ENCODE measurements at regions not wholly inside any gene's neighbourhood (a gene's known extent, or its start where the extent isn't known, plus 50 kb on each side); places are given as distances from the start of the nearest gene placed in this dataset.
"Not testable (repeated sequence)": the region's sequence is repeated elsewhere in the genome, so short reads cannot be mapped to it uniquely, and the experiment has no call there.

DNA sequence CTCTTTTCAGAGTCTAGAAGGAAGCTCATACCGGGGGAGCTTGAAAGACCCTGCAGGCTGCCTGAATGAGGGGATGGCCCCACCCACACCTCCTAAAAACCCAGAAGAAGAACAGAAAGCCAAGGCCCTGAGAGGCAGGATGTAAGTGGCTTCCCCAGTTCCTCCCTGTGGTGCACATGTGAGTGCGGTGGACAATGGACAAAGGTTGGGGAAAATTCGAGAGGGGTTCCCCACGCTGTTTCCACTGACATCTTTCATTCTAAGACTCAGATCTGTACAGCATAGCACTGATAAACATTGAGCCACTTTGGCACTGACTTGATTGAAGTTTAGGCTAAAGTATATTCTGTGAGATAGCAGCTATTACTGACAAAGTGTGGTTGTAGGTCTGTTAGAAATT is 79.5 kb upstream of the UMPS start:
- H3K9me3 ChIP-seq (ENCODE audit: insufficient read depth, low read depth, low read length) = no peaks in the 10 kb centered on the region
- no peaks in the 10 kb centered on the region for H4K20me1 ChIP-seq (ENCODE audit: insufficient read depth, low read length, poor library complexity, severe bottlenecking)
- no peaks in the 10 kb centered on the region for H3K36me3 ChIP-seq (ENCODE audit: insufficient read depth, low read length)
- peaks cover 36% of the 10 kb centered on the region for H3K4me1 ChIP-seq (ENCODE audit: insufficient read depth, low read length, poor library complexity, severe bottlenecking)
- TF ChIP-seq EZH2phosphoT487 (IDR thresholded peaks at IDR 0.05; ENCODE audit: borderline replicate concordance) = no peak
- TF ChIP-seq, protein P1, sequence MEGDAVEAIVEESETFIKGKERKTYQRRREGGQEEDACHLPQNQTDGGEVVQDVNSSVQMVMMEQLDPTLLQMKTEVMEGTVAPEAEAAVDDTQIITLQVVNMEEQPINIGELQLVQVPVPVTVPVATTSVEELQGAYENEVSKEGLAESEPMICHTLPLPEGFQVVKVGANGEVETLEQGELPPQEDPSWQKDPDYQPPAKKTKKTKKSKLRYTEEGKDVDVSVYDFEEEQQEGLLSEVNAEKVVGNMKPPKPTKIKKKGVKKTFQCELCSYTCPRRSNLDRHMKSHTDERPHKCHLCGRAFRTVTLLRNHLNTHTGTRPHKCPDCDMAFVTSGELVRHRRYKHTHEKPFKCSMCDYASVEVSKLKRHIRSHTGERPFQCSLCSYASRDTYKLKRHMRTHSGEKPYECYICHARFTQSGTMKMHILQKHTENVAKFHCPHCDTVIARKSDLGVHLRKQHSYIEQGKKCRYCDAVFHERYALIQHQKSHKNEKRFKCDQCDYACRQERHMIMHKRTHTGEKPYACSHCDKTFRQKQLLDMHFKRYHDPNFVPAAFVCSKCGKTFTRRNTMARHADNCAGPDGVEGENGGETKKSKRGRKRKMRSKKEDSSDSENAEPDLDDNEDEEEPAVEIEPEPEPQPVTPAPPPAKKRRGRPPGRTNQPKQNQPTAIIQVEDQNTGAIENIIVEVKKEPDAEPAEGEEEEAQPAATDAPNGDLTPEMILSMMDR (conservative IDR thresholded peaks at IDR 0.05; ENCODE audit: low read length) = no peak
- H3F3A ChIP-seq (ENCODE audit: low read depth) = no peaks in the 10 kb centered on the region
- H3K9me2 ChIP-seq (replicated peaks; ENCODE audit: low read depth, low read length) = no peaks in the 10 kb centered on the region
- H3K27me3 ChIP-seq (ENCODE audit: insufficient read depth, low read length, poor library complexity, severe bottlenecking) = no peaks in the 10 kb centered on the region
- no peak overlapping the region for H3K9ac ChIP-seq (ENCODE audit: low read depth, low read length, poor library complexity, severe bottlenecking)
- no peaks in the 10 kb centered on the region for H3K79me2 ChIP-seq (ENCODE audit: insufficient read depth, low read length)
- H3K4me2 ChIP-seq (ENCODE audit: low read depth, low read length, poor library complexity, severe bottlenecking) = peak overlapping the region; percentile 15
- H3K4me3 ChIP-seq (ENCODE audit: low read length, poor library complexity, severe bottlenecking) = no peak overlapping the region
- peak overlapping the region; percentile 62; the same call in 1 of the 2 replicates for H2AFZ ChIP-seq (ENCODE audit: low read length)

DNA sequence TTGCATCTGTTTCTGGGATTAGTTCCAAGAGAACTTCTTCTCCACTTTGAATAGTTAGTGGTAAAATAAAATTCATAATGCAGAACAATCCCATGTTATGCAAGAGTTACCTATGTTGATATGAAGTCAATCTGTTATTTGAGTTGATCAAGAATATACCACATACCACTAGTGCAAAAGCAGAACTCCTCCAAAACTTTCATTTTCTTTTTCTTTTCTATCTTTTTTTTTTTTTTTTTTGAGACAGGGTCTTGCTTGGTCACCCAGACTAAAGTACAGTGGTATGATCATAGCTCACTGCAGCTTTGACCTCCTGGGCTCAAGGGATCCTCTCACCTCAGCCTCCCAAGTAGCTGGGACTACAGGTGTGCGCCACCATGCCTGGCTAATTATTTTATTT is 78.8 kb upstream of the UMPS start:
- H4K20me1 ChIP-seq (ENCODE audit: insufficient read depth, low read length, poor library complexity, severe bottlenecking); H3K4me2 ChIP-seq (ENCODE audit: low read depth, low read length, poor library complexity, severe bottlenecking); H3K27me3 ChIP-seq (ENCODE audit: insufficient read depth, low read length, poor library complexity, severe bottlenecking); H3K36me3 ChIP-seq (ENCODE audit: insufficient read depth, low read length); H3K9me2 ChIP-seq (replicated peaks; ENCODE audit: low read depth, low read length); H3K79me2 ChIP-seq (ENCODE audit: insufficient read depth, low read length); H2AFZ ChIP-seq (ENCODE audit: low read length); H3K4me3 ChIP-seq (ENCODE audit: low read length, poor library complexity, severe bottlenecking); H3K9me3 ChIP-seq (ENCODE audit: insufficient read depth, low read depth, low read length); H3F3A ChIP-seq (ENCODE audit: low read depth); H3K9ac ChIP-seq (ENCODE audit: low read depth, low read length, poor library complexity, severe bottlenecking): not testable (repeated sequence)
- H3K4me1 ChIP-seq (ENCODE audit: insufficient read depth, low read length, poor library complexity, severe bottlenecking) = peaks cover 36% of the 10 kb centered on the region

DNA sequence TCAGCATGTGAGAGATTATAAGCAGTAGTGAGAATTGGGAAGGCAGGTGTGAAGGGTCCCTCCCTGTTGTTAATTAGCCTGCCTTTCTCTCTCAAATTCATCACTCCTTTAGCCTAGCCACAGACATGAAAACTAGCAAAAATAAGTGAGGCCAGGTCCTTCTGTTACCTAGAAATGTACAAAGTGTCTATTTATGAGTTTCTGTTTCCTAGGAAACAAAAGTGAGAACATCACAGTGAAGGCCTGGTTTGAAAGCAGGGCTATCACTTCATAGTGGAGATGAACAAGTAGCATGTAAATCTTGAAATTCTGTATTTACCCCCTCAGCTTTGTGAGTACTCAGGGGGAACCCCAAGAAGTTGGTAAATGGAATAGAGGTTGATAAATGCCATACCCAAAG is 78.2 kb upstream of the UMPS start:
- H3K36me3 ChIP-seq (ENCODE audit: insufficient read depth, low read length) = no peaks in the 10 kb centered on the region
- peaks cover 40% of the 10 kb centered on the region for H3K4me1 ChIP-seq (ENCODE audit: insufficient read depth, low read length, poor library complexity, severe bottlenecking)
- H3K27me3 ChIP-seq (ENCODE audit: insufficient read depth, low read length, poor library complexity, severe bottlenecking) = no peaks in the 10 kb centered on the region
- no peak overlapping the region for H3K4me2 ChIP-seq (ENCODE audit: low read depth, low read length, poor library complexity, severe bottlenecking)
- H3K4me3 ChIP-seq (ENCODE audit: low read length, poor library complexity, severe bottlenecking) = no peak overlapping the region
- H3K9ac ChIP-seq (ENCODE audit: low read depth, low read length, poor library complexity, severe bottlenecking) = no peak overlapping the region
- no peaks in the 10 kb centered on the region for H3K9me3 ChIP-seq (ENCODE audit: insufficient read depth, low read depth, low read length)
- TF ChIP-seq, protein P1 (conservative IDR thresholded peaks at IDR 0.05; ENCODE audit: low read length) = no peak
- no peak for TF ChIP-seq EZH2phosphoT487 (IDR thresholded peaks at IDR 0.05; ENCODE audit: borderline replicate concordance)
- no peaks in the 10 kb centered on the region for H3K79me2 ChIP-seq (ENCODE audit: insufficient read depth, low read length)
- H3K9me2 ChIP-seq (replicated peaks; ENCODE audit: low read depth, low read length) = no peaks in the 10 kb centered on the region
- H2AFZ ChIP-seq (ENCODE audit: low read length) = no peak overlapping the region
- H3F3A ChIP-seq (ENCODE audit: low read depth) = no peaks in the 10 kb centered on the region
- no peaks in the 10 kb centered on the region for H4K20me1 ChIP-seq (ENCODE audit: insufficient read depth, low read length, poor library complexity, severe bottlenecking)

DNA sequence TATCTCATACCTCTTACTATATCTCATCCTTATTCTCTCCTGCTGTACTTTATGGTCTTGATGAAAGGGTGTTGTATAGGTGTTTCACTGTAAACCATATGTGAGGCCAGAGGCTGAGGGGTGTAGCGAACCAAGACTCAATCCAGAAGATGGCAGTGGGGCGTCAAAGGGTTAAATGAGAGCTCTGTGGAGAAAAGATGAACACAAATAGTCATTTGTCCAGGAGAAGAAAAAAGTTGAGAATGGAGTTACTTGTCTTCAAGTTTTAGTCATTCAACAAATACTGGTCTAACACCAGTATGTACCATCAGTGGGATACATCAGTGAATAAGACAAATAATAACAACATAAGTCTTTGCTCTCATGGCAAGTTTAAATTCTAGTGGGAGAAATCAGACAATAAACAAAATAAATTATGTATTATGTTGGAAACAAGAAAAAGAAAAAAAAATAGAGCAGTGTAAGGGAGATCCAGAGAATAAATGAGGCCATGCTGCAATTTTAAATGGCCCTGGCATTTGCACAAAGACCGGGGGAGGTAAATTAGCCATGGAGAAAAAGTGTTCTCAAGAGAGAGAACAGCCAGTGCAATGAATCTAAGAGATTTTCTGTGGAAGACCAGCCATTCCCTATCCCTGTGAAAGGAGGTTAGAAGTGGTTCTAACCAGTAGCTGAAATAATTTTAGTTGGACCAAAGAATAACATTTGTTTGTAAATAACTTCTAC is 77.0 kb upstream of the UMPS start:
- H3K79me2 ChIP-seq (ENCODE audit: insufficient read depth, low read length) = no peaks in the 10 kb centered on the region
- no peaks in the 10 kb centered on the region for H3K9me2 ChIP-seq (replicated peaks; ENCODE audit: low read depth, low read length)
- H3K4me3 ChIP-seq (ENCODE audit: low read length, poor library complexity, severe bottlenecking) = no peak overlapping the region
- peaks cover 47% of the 10 kb centered on the region for H3K4me1 ChIP-seq (ENCODE audit: insufficient read depth, low read length, poor library complexity, severe bottlenecking)
- H3K9ac ChIP-seq (ENCODE audit: low read depth, low read length, poor library complexity, severe bottlenecking) = no peak overlapping the region
- H3K9me3 ChIP-seq (ENCODE audit: insufficient read depth, low read depth, low read length) = no peaks in the 10 kb centered on the region
- H3K36me3 ChIP-seq (ENCODE audit: insufficient read depth, low read length) = no peaks in the 10 kb centered on the region
- H3K4me2 ChIP-seq (ENCODE audit: low read depth, low read length, poor library complexity, severe bottlenecking) = peak overlapping the region; percentile 48
- no peak overlapping the region for H2AFZ ChIP-seq (ENCODE audit: low read length)
- no peaks in the 10 kb centered on the region for H3K27me3 ChIP-seq (ENCODE audit: insufficient read depth, low read length, poor library complexity, severe bottlenecking)
- no peaks in the 10 kb centered on the region for H3F3A ChIP-seq (ENCODE audit: low read depth)
- TF ChIP-seq EZH2phosphoT487 (IDR thresholded peaks at IDR 0.05; ENCODE audit: borderline replicate concordance) = no peak
- TF ChIP-seq, protein P1 (conservative IDR thresholded peaks at IDR 0.05; ENCODE audit: low read length) = no peak
- H4K20me1 ChIP-seq (ENCODE audit: insufficient read depth, low read length, poor library complexity, severe bottlenecking) = no peaks in the 10 kb centered on the region

Data from Loucy (cell line).